Testis (tissue), 2 donors: ENCODE measurements at regions not wholly inside any gene's neighbourhood (a gene's known extent, or its start where the extent isn't known, plus 50 kb on each side); places are given as distances from the start of the nearest gene placed in this dataset.

Experiments
- CTCF ChIP-seq, 3 experiments: fragments of 450-650 bp in 2 of 3; fragments of 200-600 bp in 1 of 3; sonication (generic) in 1 of 3; IDR thresholded peaks; one replicate each; pipeline ENCODE4 v1.5.1; 2016 to 2019; ENCODE audit warnings: antibody characterized with exemption in 3 of 3, mild to moderate bottlenecking in 2 of 3, moderate library complexity in 1 of 3
- POLR2A ChIP-seq: fragments of 450-650 bp; IDR thresholded peaks from one replicate; pipeline ENCODE4 v1.6.1; 2017; ENCODE audit warnings: antibody characterized with exemption, mild to moderate bottlenecking, moderate library complexity

DNA sequence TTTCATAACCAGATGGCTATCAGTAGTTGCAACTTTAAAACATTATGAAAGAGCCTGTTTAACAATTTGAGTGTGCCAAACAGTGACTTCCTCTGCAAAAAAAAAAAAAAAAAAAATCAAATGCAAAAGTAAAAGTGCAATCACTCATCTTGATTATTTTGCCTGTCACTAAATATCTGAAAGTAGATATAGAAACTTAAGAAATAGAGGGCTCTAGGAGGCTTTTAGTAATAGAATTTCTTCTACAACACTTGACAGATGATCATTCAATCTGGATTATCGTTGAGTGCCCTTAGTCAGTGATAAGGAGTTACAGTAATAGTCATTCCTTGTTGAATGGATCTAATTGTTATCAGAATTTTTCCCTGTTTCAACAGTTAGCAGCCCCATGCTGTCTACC, 101.8 kb downstream of the CETN3 start:
- no peak for TF ChIP-seq POLR2A
- no peak for TF ChIP-seq CTCF (IDR thresholded peaks at IDR 0.05)
